Prostate gland (tissue), 2 donors: ENCODE measurements at regions not wholly inside any gene's neighbourhood (a gene's known extent, or its start where the extent isn't known, plus 50 kb on each side); places are given as distances from the start of the nearest gene placed in this dataset.
"Not testable (repeated sequence)": the region's sequence is repeated elsewhere in the genome, so short reads cannot be mapped to it uniquely, and the experiment has no call there.

Experiments
- DNase-seq: peaks from one replicate; pipeline ENCODE4 v3.0.0-alpha.2; 2019; ENCODE audit warnings: low spot score
- H3K27ac ChIP-seq, 2 donors: fragments of 200-600 bp; sonication (generic); 2 replicates each; pipeline ENCODE4 v1.5.1; 2017 to 2019
- H3K27me3 ChIP-seq: fragments of 200-600 bp; sonication (generic); replicated peaks from 2 replicates; pipeline ENCODE4 v1.5.1; 2019; ENCODE audit not compliant: insufficient read depth
- H3K36me3 ChIP-seq, 2 donors: fragments of 200-600 bp; sonication (generic); 1 replicate in 1 of 2; 2 replicates in 1 of 2; pipeline versions ENCODE4 v1.5.1 to v1.8.1; 2017 to 2019
- H3K4me1 ChIP-seq: fragments of 200-600 bp; sonication (generic); replicated peaks from 2 replicates; pipeline ENCODE4 v1.5.1; 2019
- H3K4me3 ChIP-seq, 2 donors: fragments of 200-600 bp; sonication (generic); 2 replicates each; pipeline ENCODE4 v1.5.1; 2017 to 2019
- H3K9me3 ChIP-seq: fragments of 200-600 bp; sonication (generic); 2 replicates; pipeline ENCODE4 v1.5.1; 2017
- POLR2A ChIP-seq: fragments of 450-650 bp; IDR thresholded peaks from one replicate; pipeline ENCODE4 v1.6.1; 2016; ENCODE audit warnings: antibody characterized with exemption, mild to moderate bottlenecking
- POLR2AphosphoS5 ChIP-seq: sonication (generic); formaldehyde crosslinking; IDR thresholded peaks from one replicate; pipeline ENCODE4 v1.6.1; 2017; ENCODE audit warnings: antibody characterized with exemption
- WGBS: methylation state at CpG from one replicate; pipeline ENCODE4 v1.1.5; 2018; 5-methylcytosine and 5-hydroxymethylcytosine counted together
- intact Hi-C: fragments of 100-400 bp; cut with DNase I; formaldehyde crosslinking; loops from one replicate; pipeline ENCODE4 v1.14.2; 2022
- TF ChIP-seq, protein P1 (sequence below), 4 experiments: fragments of 200-600 bp in 2 of 4; fragments of 450-650 bp in 2 of 4; sonication (generic) in 2 of 4; IDR thresholded peaks; 1 replicate in 3 of 4; 2 replicates in 1 of 4; pipeline ENCODE4 v1.5.1; 2016 to 2019; ENCODE audit warnings: antibody characterized with exemption in 4 of 4, mild to moderate bottlenecking in 2 of 4, moderate library complexity in 2 of 4

- no peak for DNase-seq
- no peaks in the 10 kb centered on the region for H3K9me3 ChIP-seq
- H3K27me3 ChIP-seq = no peaks in the 10 kb centered on the region
- no peak overlapping the region for H3K27ac ChIP-seq
- TF ChIP-seq POLR2AphosphoS5 = no peak
- TF ChIP-seq POLR2A = no peak
- TF ChIP-seq, protein P1, sequence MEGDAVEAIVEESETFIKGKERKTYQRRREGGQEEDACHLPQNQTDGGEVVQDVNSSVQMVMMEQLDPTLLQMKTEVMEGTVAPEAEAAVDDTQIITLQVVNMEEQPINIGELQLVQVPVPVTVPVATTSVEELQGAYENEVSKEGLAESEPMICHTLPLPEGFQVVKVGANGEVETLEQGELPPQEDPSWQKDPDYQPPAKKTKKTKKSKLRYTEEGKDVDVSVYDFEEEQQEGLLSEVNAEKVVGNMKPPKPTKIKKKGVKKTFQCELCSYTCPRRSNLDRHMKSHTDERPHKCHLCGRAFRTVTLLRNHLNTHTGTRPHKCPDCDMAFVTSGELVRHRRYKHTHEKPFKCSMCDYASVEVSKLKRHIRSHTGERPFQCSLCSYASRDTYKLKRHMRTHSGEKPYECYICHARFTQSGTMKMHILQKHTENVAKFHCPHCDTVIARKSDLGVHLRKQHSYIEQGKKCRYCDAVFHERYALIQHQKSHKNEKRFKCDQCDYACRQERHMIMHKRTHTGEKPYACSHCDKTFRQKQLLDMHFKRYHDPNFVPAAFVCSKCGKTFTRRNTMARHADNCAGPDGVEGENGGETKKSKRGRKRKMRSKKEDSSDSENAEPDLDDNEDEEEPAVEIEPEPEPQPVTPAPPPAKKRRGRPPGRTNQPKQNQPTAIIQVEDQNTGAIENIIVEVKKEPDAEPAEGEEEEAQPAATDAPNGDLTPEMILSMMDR (IDR thresholded peaks at IDR 0.05) = no peak
- H3K36me3 ChIP-seq = no peaks in the 10 kb centered on the region
- intact Hi-C loops = no loop called here
- H3K4me3 ChIP-seq = no peak overlapping the region
- H3K4me1 ChIP-seq = no peaks in the 10 kb centered on the region
These were observed 254.5 kb downstream of the DEPDC1B start for GRCh38 chr5:60445427-60445826.

- H3K27ac ChIP-seq = no peak overlapping the region
- no peaks in the 10 kb centered on the region for H3K27me3 ChIP-seq
- H3K4me1 ChIP-seq = no peaks in the 10 kb centered on the region
- DNase-seq = no peak
- TF ChIP-seq POLR2AphosphoS5 = no peak
- WGBS = 83% methylated on average over 5 of the region's 5 CpGs
- H3K9me3 ChIP-seq = no peaks in the 10 kb centered on the region
- H3K4me3 ChIP-seq = no peak overlapping the region
- H3K36me3 ChIP-seq = no peaks in the 10 kb centered on the region
- intact Hi-C loops = no loop called here
These were observed 255.2 kb downstream of the DEPDC1B start for GRCh38 chr5:60444661-60445360.

- intact Hi-C loops = no loop called here
- H3K36me3 ChIP-seq = no peaks in the 10 kb centered on the region
- WGBS = 94% methylated on average over 1 of the region's 1 CpG
- H3K27me3 ChIP-seq = no peaks in the 10 kb centered on the region
- TF ChIP-seq POLR2AphosphoS5 = no peak
- TF ChIP-seq POLR2A = no peak
- TF ChIP-seq, protein P1 (IDR thresholded peaks at IDR 0.05) = no peak
- H3K9me3 ChIP-seq = no peaks in the 10 kb centered on the region
- H3K4me3 ChIP-seq = no peak overlapping the region
- no peak for DNase-seq
- H3K27ac ChIP-seq = no peak overlapping the region
- H3K4me1 ChIP-seq = no peaks in the 10 kb centered on the region
These were observed 260.4 kb downstream of the DEPDC1B start for GRCh38 chr5:60439552-60439951.

GRCh38 chr5:60437308-60437707 is 262.7 kb downstream of the DEPDC1B start:
- no peaks in the 10 kb centered on the region for H3K9me3 ChIP-seq
- H3K4me3 ChIP-seq = no peak overlapping the region
- no peak for DNase-seq
- no peaks in the 10 kb centered on the region for H3K4me1 ChIP-seq
- no peak for TF ChIP-seq POLR2AphosphoS5
- no peaks in the 10 kb centered on the region for H3K36me3 ChIP-seq
- no peaks in the 10 kb centered on the region for H3K27me3 ChIP-seq
- no peak overlapping the region for H3K27ac ChIP-seq
- intact Hi-C loops = no loop called here

- no peak overlapping the region for H3K4me3 ChIP-seq
- no peaks in the 10 kb centered on the region for H3K9me3 ChIP-seq
- H3K27me3 ChIP-seq = no peaks in the 10 kb centered on the region
- 86% methylated on average over 2 of the region's 2 CpGs for WGBS
- H3K4me1 ChIP-seq = no peaks in the 10 kb centered on the region
- no peak for TF ChIP-seq POLR2AphosphoS5
- TF ChIP-seq POLR2A = no peak
- TF ChIP-seq, protein P1 (IDR thresholded peaks at IDR 0.05) = no peak
- no peak overlapping the region for H3K27ac ChIP-seq
- H3K36me3 ChIP-seq = no peaks in the 10 kb centered on the region
- DNase-seq = no peak
- intact Hi-C loops = no loop called here
These were observed 263.4 kb downstream of the DEPDC1B start for GRCh38 chr5:60436518-60436917.

GRCh38 chr5:60435808-60436207 is 264.2 kb downstream of the DEPDC1B start:
- H3K4me1 ChIP-seq = no peaks in the 10 kb centered on the region
- H3K27me3 ChIP-seq = no peaks in the 10 kb centered on the region
- no peaks in the 10 kb centered on the region for H3K36me3 ChIP-seq
- TF ChIP-seq POLR2A (no peak), POLR2AphosphoS5 (no peak)
- TF ChIP-seq, protein P1 (IDR thresholded peaks at IDR 0.05) = no peak
- no peaks in the 10 kb centered on the region for H3K9me3 ChIP-seq
- no peak overlapping the region for H3K4me3 ChIP-seq
- H3K27ac ChIP-seq = no peak overlapping the region
- no peak for DNase-seq
- intact Hi-C loops = no loop called here

DNA sequence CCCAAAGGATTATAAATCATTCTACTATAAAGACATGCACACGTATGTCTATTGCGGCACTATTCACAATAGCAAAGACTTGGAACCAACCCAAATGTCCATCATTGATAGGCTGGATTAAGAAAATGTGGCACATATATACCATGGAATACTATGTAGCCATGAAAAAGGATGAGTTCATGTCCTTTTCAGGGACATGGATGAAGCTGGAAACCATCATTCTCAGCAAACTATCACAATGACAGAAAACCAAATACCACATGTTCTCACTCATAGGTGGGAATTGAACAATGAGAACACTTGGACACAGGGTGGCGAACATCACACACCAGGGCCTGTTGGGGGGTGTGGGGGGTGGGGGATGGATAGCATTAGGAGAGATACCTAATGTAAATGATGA is 273.8 kb downstream of the DEPDC1B start:
- H3K36me3 ChIP-seq, H3K27me3 ChIP-seq, H3K4me1 ChIP-seq, H3K4me3 ChIP-seq, H3K27ac ChIP-seq, intact Hi-C loops, H3K9me3 ChIP-seq, DNase-seq: not testable (repeated sequence)
- 96% methylated on average over 3 of the region's 3 CpGs for WGBS

- intact Hi-C loops = not testable (repeated sequence)
These were observed 279.2 kb downstream of the DEPDC1B start for GRCh38 chr5:60420773-60421172.

More at GRCh38 chr5:60420773-60421172, 279.2 kb downstream of the DEPDC1B start:
- not testable (repeated sequence) for H3K27ac ChIP-seq, H3K27me3 ChIP-seq, H3K36me3 ChIP-seq, H3K9me3 ChIP-seq, H3K4me3 ChIP-seq, DNase-seq, H3K4me1 ChIP-seq
- 93% methylated on average over 3 of the region's 3 CpGs for WGBS
